Natural killer cell (primary cell): ENCODE measurements at regions not wholly inside any gene's neighbourhood (a gene's known extent, or its start where the extent isn't known, plus 50 kb on each side); places are given as distances from the start of the nearest gene placed in this dataset.

Experiments used
- ATAC-seq, 3 donors: fragments of 150-1000 bp in 2 of 3; fragments of 200-7000 bp in 1 of 3; cut with Tn5 transposase; 1 replicate in 1 of 3; 2 replicates in 2 of 3; pipeline ENCODE4 v1.10.0; 2021; ENCODE audit warnings: mild to moderate bottlenecking in 2 of 3, moderate library complexity in 2 of 3
- DNase-seq, 2 donors: peaks; one replicate each; pipeline versions ENCODE4 v3.0.0 to v3.0.0-alpha.2; 2013 to 2021; ENCODE audit warnings: mixed read lengths in 1 of 2
- H3K27ac ChIP-seq: one replicate; pipeline ENCODE4 v1.5.1; 2013; ENCODE audit warnings: mild to moderate bottlenecking, low read length
- H3K27me3 ChIP-seq: one replicate; pipeline ENCODE4 v1.6.1; 2013; ENCODE audit warnings: low read length; ENCODE audit not compliant: control insufficient read depth, insufficient read depth
- H3K36me3 ChIP-seq: one replicate; pipeline ENCODE4 v1.6.1; 2013; ENCODE audit warnings: low read length; ENCODE audit not compliant: control insufficient read depth, insufficient read depth
- H3K4me1 ChIP-seq: one replicate; pipeline ENCODE4 v1.6.1; 2013; ENCODE audit warnings: low read length; ENCODE audit not compliant: control insufficient read depth, insufficient read depth
- H3K4me3 ChIP-seq: one replicate; pipeline ENCODE4 v1.5.1; 2013; ENCODE audit warnings: low read length
- H3K9me3 ChIP-seq: one replicate; pipeline ENCODE4 v1.6.1; 2013; ENCODE audit warnings: low read length; ENCODE audit not compliant: control insufficient read depth, insufficient read depth
- H3K27ac Mint-ChIP-seq, 2 donors: one replicate each; pipeline ENCODE4 v1.8.0; 2022; ENCODE audit warnings: mild to moderate bottlenecking in 2 of 2, mixed read lengths in 2 of 2, moderate library complexity in 1 of 2
- H3K27me3 Mint-ChIP-seq, 2 donors: one replicate each; pipeline ENCODE4 v1.8.0; 2022; ENCODE audit warnings: low read depth in 2 of 2, mixed read lengths in 2 of 2
- H3K36me3 Mint-ChIP-seq: one replicate; pipeline ENCODE4 v1.8.0; 2022; ENCODE audit warnings: mixed read lengths
- H3K4me1 Mint-ChIP-seq, 2 donors: one replicate each; pipeline ENCODE4 v1.8.0; 2022; ENCODE audit warnings: mixed read lengths in 2 of 2
- H3K4me3 Mint-ChIP-seq: one replicate; pipeline ENCODE4 v1.8.0; 2022; ENCODE audit warnings: mild to moderate bottlenecking, moderate library complexity, mixed read lengths
- H3K9me3 Mint-ChIP-seq, 2 donors: one replicate each; pipeline ENCODE4 v1.8.0; 2022; ENCODE audit warnings: mixed read lengths in 2 of 2
- CTCF ChIP-seq: fragments of 200-600 bp; IDR thresholded peaks from one replicate; pipeline ENCODE4 v1.8.0; 2022; ENCODE audit warnings: antibody characterized with exemption
- WGBS: methylation state at CpG from one replicate; pipeline ENCODE4 v1.1.7; 2013; ENCODE audit warnings: missing lambda C conversion rate; ENCODE audit not compliant: insufficient coverage; 5-methylcytosine and 5-hydroxymethylcytosine counted together
- intact Hi-C: fragments of 100-400 bp; cut with micrococcal nuclease; formaldehyde crosslinking; loops from one replicate; pipeline ENCODE4 v1.14.2; 2022

- Mint-ChIP-seq H3K9me3 (no peaks in the 10 kb centered on the region), H3K27me3 (no peaks in the 10 kb centered on the region), H3K4me3 (no peak overlapping the region), H3K36me3 (no peaks in the 10 kb centered on the region), H3K4me1 (no peaks in the 10 kb centered on the region), H3K27ac (no peak overlapping the region)
- no peak for TF ChIP-seq CTCF
- Histone ChIP-seq H3K27me3 (no peaks in the 10 kb centered on the region), H3K4me1 (no peaks in the 10 kb centered on the region), H3K27ac (no peak overlapping the region), H3K9me3 (no peaks in the 10 kb centered on the region), H3K36me3 (no peaks in the 10 kb centered on the region), H3K4me3 (no peak overlapping the region)
- no peak for DNase-seq
- no peak for ATAC-seq
- intact Hi-C loops = no loop called here
These were observed 366.5 kb downstream of the TMEM38B start for GRCh38 chr9:106060885-106061284.

- DNase-seq (no peak), ATAC-seq (no peak)
- Histone ChIP-seq H3K9me3 (no peaks in the 10 kb centered on the region), H3K4me3 (no peak overlapping the region), H3K27ac (no peak overlapping the region), H3K36me3 (no peaks in the 10 kb centered on the region), H3K4me1 (no peaks in the 10 kb centered on the region), H3K27me3 (no peaks in the 10 kb centered on the region)
- H3K4me1 Mint-ChIP-seq = no peaks in the 10 kb centered on the region
- H3K4me3 Mint-ChIP-seq = no peak overlapping the region
- intact Hi-C loops = no loop called here
- no peak for TF ChIP-seq CTCF
- no peaks in the 10 kb centered on the region for H3K9me3 Mint-ChIP-seq
- no peaks in the 10 kb centered on the region for H3K36me3 Mint-ChIP-seq
- H3K27ac Mint-ChIP-seq = no peak overlapping the region
- H3K27me3 Mint-ChIP-seq = no peaks in the 10 kb centered on the region
These were observed 367.9 kb downstream of the TMEM38B start for GRCh38 chr9:106062250-106062649.

- Mint-ChIP-seq H3K9me3 (no peaks in the 10 kb centered on the region), H3K27me3 (no peaks in the 10 kb centered on the region), H3K4me3 (no peak overlapping the region), H3K36me3 (no peaks in the 10 kb centered on the region), H3K4me1 (peaks cover 0 to 5% of the 10 kb centered on the region in 2 donors), H3K27ac (no peak overlapping the region)
- ATAC-seq (no peak), DNase-seq (no peak)
- no peaks in the 10 kb centered on the region for H3K4me1 ChIP-seq
- 97% methylated on average over 2 of the region's 3 CpGs for WGBS
- no peaks in the 10 kb centered on the region for H3K36me3 ChIP-seq
- no peaks in the 10 kb centered on the region for H3K9me3 ChIP-seq
- H3K27me3 ChIP-seq = no peaks in the 10 kb centered on the region
- H3K4me3 ChIP-seq = no peak overlapping the region
- intact Hi-C loops = no loop called here
- no peak overlapping the region for H3K27ac ChIP-seq
- TF ChIP-seq CTCF = no peak
These were observed 370.8 kb downstream of the TMEM38B start for GRCh38 chr9:106065136-106065535.

GRCh38 chr9:106065579-106066214, 371.4 kb downstream of the TMEM38B start:
- Histone ChIP-seq H3K27ac (no peak overlapping the region), H3K36me3 (no peaks in the 10 kb centered on the region), H3K27me3 (no peaks in the 10 kb centered on the region), H3K4me1 (no peaks in the 10 kb centered on the region), H3K9me3 (no peaks in the 10 kb centered on the region), H3K4me3 (no peak overlapping the region)
- no peak for TF ChIP-seq CTCF
- no peaks in the 10 kb centered on the region for H3K9me3 Mint-ChIP-seq
- no peak overlapping the region for H3K4me3 Mint-ChIP-seq
- DNase-seq (no peak), ATAC-seq (no peak)
- no peaks in the 10 kb centered on the region for H3K27me3 Mint-ChIP-seq
- WGBS = 100% methylated on average over 2 of the region's 2 CpGs
- H3K36me3 Mint-ChIP-seq = no peaks in the 10 kb centered on the region
- no peak overlapping the region for H3K27ac Mint-ChIP-seq
- H3K4me1 Mint-ChIP-seq = peaks cover 0 to 5% of the 10 kb centered on the region in 2 donors
- intact Hi-C loops = no loop called here
